PFSK-1 (cell line): ENCODE measurements at regions not wholly inside any gene's neighbourhood (a gene's known extent, or its start where the extent isn't known, plus 50 kb on each side); places are given as distances from the start of the nearest gene placed in this dataset.

Experiments
- FOXP2 ChIP-seq: optimal IDR thresholded peaks from 2 replicates; pipeline ENCODE3; 2011; ENCODE audit warnings: borderline replicate concordance, control low read depth, inconsistent platforms; ENCODE audit not compliant: insufficient read depth; ENCODE audit errors: extremely low read length, extremely low read depth
- POLR2AphosphoS5 ChIP-seq: IDR thresholded peaks from 2 replicates; pipeline ENCODE4 v1.6.1; 2012; ENCODE audit warnings: low read depth, mild to moderate bottlenecking, control low read depth, low read length, moderate library complexity
- SIN3A ChIP-seq: IDR thresholded peaks from 2 replicates; pipeline ENCODE4 v1.6.1; 2012; ENCODE audit warnings: mild to moderate bottlenecking, low read length, moderate library complexity, borderline replicate concordance; ENCODE audit not compliant: insufficient read depth
- TAF1 ChIP-seq: IDR thresholded peaks from 2 replicates; pipeline ENCODE4 v1.6.1; 2012; ENCODE audit warnings: low read length, control low read depth, borderline replicate concordance; ENCODE audit not compliant: insufficient read depth
- TF ChIP-seq, protein P1 (sequence below), 2 experiments: IDR thresholded peaks; 2 replicates each; pipeline versions ENCODE4 v1.6.1 to v1.8.0; 2011 to 2012; ENCODE audit warnings: low read depth in 2 of 2, low read length in 2 of 2, control low read depth in 1 of 2, inconsistent platforms in 1 of 2, mild to moderate bottlenecking in 1 of 2, moderate library complexity in 1 of 2; ENCODE audit not compliant: insufficient read depth in 1 of 2

DNA sequence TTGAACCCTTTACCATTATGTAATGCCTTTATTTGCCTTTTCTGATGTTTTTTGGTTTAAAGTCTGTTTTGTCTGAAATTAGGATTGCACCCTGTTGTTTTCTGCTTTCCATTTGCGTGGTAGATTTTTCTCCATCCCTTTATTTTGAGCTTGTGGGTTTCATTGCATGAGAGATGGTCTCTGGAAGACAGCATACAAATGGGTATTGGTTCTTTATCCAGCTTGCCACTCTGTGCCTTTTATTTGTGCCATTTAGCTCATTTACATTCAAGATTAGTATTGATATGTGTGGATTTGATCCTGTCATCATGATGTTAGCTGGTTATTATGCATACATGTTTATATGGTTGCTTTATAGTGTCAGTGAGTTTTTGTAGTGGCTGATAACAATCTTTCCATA lies 318.7 kb upstream of the PPP2R3A start:
- TF ChIP-seq FOXP2 (no peak), POLR2AphosphoS5 (no peak), TAF1 (no peak)
- TF ChIP-seq, protein P1, sequence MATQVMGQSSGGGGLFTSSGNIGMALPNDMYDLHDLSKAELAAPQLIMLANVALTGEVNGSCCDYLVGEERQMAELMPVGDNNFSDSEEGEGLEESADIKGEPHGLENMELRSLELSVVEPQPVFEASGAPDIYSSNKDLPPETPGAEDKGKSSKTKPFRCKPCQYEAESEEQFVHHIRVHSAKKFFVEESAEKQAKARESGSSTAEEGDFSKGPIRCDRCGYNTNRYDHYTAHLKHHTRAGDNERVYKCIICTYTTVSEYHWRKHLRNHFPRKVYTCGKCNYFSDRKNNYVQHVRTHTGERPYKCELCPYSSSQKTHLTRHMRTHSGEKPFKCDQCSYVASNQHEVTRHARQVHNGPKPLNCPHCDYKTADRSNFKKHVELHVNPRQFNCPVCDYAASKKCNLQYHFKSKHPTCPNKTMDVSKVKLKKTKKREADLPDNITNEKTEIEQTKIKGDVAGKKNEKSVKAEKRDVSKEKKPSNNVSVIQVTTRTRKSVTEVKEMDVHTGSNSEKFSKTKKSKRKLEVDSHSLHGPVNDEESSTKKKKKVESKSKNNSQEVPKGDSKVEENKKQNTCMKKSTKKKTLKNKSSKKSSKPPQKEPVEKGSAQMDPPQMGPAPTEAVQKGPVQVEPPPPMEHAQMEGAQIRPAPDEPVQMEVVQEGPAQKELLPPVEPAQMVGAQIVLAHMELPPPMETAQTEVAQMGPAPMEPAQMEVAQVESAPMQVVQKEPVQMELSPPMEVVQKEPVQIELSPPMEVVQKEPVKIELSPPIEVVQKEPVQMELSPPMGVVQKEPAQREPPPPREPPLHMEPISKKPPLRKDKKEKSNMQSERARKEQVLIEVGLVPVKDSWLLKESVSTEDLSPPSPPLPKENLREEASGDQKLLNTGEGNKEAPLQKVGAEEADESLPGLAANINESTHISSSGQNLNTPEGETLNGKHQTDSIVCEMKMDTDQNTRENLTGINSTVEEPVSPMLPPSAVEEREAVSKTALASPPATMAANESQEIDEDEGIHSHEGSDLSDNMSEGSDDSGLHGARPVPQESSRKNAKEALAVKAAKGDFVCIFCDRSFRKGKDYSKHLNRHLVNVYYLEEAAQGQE (IDR thresholded peaks at IDR 0.05; ENCODE audit: insufficient read depth in 1 of 2, low read depth in 2 of 2, low read length in 2 of 2) = no peak

DNA sequence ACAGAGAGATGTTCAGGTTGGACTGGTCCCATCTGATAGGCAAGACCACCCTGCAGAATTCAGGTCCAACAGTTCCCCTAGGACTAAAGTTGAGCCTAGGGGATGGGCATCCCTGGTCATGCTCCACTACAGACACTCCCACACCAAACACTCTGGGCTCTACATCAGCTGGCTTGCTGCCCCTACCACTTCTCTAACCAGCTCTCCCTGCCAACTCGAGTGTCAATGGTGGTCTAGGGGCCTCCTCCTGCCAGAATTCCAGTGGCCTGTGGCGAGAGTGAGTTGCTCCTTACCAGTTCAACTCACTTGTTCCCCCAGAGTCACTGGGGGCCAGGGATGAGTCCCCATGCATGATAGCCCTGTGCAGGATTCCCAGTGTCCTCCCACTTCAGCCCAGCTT lies 316.2 kb upstream of the PPP2R3A start:
- no peak for TF ChIP-seq TAF1

DNA sequence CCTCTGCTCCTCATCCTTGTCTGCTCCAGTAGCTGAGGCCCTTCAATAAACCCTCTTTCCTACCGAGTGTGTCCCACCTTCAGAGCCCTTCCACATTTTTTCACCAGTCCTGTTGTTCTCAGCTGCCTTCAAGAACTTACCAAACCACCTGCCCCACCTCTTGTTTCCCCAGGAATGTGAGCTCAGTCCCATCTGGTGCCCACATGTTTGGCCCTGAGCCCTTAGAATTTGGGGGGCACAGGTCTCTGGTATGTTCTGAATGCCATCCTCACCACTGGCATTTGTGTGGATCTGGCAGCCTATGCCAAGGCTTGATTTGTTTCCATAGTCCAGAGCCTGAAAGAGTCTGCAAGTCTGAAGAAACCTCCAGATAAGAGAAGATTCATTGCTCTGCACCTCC lies 315.2 kb upstream of the PPP2R3A start:
- TF ChIP-seq POLR2AphosphoS5 (no peak), SIN3A (no peak), TAF1 (no peak), FOXP2 (no peak)
- TF ChIP-seq, protein P1 (IDR thresholded peaks at IDR 0.05; ENCODE audit: insufficient read depth in 1 of 2, low read depth in 2 of 2, low read length in 2 of 2) = no peak

DNA sequence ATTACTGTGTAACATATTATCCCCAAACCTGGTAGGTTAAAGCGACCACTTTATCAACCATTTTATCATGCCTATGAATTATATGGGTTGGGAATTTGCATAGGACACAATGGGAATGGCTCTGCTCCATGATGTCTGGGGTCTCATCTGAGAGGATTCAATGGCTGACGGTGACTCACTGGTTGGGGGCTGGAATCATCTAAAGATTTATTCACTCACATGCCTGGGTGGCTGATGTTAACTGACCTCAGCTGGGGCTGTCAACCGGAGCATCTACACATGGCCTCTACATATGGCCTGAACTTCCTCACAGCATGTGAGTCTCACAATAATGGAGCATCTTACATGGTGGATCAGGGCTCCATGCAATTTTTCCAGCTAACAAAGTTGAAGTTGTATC lies 313.1 kb upstream of the PPP2R3A start:
- TF ChIP-seq TAF1 = no peak
- TF ChIP-seq, protein P1 (IDR thresholded peaks at IDR 0.05; ENCODE audit: insufficient read depth in 1 of 2, low read depth in 2 of 2, low read length in 2 of 2) = no peak
- TF ChIP-seq SIN3A = no peak
- TF ChIP-seq POLR2AphosphoS5 = no peak

DNA sequence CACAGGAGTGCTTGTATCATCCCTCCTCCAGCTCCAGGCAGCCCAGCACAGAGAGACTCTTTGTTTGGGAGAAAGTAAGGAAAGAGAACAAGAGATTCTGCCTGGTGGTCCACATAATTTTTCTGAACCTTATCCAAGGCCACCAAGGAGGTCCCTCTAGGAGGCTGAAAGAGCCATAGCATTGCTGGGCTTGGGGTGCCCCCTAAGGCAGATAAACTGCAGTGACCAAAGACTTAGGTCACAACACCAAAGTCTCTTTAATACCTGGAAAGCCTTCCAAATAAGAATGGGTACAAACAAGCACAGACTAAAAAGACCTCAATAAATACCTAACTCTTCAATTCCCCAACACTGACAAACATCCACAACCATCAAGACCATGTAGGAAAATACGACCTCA lies 310.2 kb upstream of the PPP2R3A start:
- TF ChIP-seq FOXP2 = no peak
- TF ChIP-seq SIN3A = no peak
- no peak for TF ChIP-seq POLR2AphosphoS5
- TF ChIP-seq, protein P1 (IDR thresholded peaks at IDR 0.05; ENCODE audit: insufficient read depth in 1 of 2, low read depth in 2 of 2, low read length in 2 of 2) = no peak
- no peak for TF ChIP-seq TAF1

DNA sequence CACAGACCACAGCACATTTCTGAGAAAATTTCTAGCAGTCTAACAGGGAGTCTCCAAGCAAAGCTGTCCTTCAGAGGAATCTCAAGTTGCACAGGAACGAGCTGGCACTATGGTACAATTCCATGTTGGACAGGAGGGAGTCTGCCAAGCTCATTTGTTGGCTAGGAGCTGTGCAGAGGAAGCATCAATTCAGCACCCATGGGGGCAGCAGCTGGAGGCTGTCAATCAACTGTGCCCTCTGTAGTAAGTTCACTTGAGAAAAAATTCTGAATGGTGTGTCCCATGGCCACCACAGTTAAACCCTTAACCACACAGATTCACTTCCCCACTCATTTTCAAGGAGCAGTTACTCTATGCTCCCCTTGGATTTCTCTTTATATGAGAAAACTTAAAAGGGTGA lies 298.5 kb upstream of the PPP2R3A start:
- TF ChIP-seq, protein P1 (IDR thresholded peaks at IDR 0.05; ENCODE audit: insufficient read depth in 1 of 2, low read depth in 2 of 2, low read length in 2 of 2) = no peak
- no peak for TF ChIP-seq POLR2AphosphoS5
- no peak for TF ChIP-seq FOXP2
- TF ChIP-seq SIN3A = no peak
- TF ChIP-seq TAF1 = no peak
